Fibroblast of the aortic adventitia (primary cell): ENCODE measurements at regions not wholly inside any gene's neighbourhood (a gene's known extent, or its start where the extent isn't known, plus 50 kb on each side); places are given as distances from the start of the nearest gene placed in this dataset.
A peak's percentile ranks its signal among the peaks of the same experiment; 100 is the strongest.

Source experiments
- DNase-seq: peaks from one replicate; pipeline ENCODE4 v3.0.0-alpha.2; 2010; ENCODE audit warnings: low read depth
- H3K4me3 ChIP-seq: 2 replicates; pipeline ENCODE4 v1.5.1; 2011; ENCODE audit warnings: low read depth, mild to moderate bottlenecking, control low read depth, low read length, moderate library complexity
- TF ChIP-seq, protein P1 (sequence below): IDR thresholded peaks from 2 replicates; pipeline ENCODE4 v1.5.1; 2011; ENCODE audit warnings: mild to moderate bottlenecking, low read length, control low read depth, inconsistent platforms; ENCODE audit not compliant: insufficient read depth

DNA sequence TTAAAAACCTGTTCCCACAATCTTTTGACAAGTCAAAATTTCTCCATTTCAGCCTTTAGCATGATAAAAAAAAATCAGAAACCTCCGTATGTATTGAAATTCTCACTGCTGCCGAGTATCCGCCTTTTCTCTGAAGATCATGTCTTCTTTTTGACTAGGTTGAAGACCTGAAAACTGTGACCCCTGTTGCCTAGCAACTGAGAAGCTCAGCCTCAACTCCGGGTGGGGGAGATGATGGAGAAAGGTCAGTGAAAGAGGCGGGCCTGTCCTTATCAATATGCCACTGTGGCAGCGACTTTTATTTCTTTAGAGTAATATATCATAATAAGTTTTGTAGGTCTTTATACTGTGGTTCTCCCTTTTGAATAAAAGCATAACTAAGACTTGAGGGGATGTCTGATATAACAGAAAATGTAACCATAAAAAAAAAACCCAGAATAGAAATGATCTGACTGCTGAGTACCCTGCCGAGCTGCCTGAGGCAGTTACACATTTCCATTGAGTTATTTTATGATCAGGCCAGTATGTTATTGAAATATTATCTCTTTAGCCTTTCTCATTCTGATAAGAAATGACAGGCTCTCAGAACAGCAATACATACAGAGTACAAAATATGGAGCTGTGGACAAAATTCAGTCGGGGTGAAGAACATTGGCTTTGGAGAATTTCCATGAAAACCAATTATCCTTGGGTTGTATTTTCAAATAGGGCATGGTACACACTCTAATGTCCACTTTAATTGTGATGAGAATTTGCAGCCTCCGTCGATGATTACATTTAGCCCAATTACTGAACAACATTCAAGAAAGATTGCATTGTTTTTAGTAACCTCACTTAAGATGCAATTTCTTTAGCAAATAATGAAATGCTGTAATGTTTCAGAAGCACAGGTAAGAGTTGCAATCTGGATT, 136.7 kb upstream of the EEF1E1 start:
- no peak overlapping the region for H3K4me3 ChIP-seq
- TF ChIP-seq, protein P1, sequence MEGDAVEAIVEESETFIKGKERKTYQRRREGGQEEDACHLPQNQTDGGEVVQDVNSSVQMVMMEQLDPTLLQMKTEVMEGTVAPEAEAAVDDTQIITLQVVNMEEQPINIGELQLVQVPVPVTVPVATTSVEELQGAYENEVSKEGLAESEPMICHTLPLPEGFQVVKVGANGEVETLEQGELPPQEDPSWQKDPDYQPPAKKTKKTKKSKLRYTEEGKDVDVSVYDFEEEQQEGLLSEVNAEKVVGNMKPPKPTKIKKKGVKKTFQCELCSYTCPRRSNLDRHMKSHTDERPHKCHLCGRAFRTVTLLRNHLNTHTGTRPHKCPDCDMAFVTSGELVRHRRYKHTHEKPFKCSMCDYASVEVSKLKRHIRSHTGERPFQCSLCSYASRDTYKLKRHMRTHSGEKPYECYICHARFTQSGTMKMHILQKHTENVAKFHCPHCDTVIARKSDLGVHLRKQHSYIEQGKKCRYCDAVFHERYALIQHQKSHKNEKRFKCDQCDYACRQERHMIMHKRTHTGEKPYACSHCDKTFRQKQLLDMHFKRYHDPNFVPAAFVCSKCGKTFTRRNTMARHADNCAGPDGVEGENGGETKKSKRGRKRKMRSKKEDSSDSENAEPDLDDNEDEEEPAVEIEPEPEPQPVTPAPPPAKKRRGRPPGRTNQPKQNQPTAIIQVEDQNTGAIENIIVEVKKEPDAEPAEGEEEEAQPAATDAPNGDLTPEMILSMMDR: no peak
- DNase-seq: no peak

DNA sequence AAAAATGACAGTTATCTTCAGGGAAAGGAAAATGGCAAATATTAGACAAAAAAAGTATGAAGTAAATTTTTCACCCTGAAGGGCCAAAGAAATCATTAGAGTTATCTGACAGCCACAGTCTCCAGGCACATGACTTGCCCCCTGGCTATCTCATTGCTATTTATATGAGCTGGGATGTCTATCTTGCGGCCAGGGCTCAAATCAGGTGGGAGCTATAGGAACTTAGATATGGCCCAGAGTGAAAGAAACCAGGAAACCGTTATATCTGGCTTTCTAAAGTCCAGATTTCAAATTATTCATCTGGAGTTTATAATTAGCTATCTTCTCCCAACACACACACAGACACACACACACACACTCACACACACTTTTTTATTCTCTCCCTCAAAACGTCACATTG, 135.3 kb upstream of the EEF1E1 start:
- DNase-seq: no peak
- TF ChIP-seq, protein P1: no peak

DNA sequence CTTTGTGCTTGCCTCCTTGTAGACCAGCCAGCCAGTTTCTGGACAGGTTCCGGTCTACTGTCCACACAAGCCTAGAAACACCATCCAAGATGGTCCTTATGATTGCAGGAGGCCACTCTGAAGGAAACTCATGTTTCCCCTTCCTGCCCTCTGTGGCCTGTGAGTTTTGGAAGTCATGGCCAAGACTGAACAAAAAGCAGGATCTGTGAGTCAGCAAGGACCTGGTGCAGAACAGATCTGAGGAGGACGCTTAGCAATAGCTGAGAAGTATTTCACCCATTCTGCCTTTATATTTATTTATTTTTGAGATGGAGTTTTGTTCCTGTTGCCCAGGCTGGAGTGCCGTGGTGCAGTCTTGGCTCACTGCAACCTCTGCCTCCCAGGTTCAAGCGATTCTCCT, 134.6 kb upstream of the EEF1E1 start:
- TF ChIP-seq, protein P1: no peak
- DNase-seq: peak; percentile 21
- no peak overlapping the region for H3K4me3 ChIP-seq

More for the DNA sequence above, 135.3 kb upstream of the EEF1E1 start:
- H3K4me3 ChIP-seq: no peak overlapping the region

DNA sequence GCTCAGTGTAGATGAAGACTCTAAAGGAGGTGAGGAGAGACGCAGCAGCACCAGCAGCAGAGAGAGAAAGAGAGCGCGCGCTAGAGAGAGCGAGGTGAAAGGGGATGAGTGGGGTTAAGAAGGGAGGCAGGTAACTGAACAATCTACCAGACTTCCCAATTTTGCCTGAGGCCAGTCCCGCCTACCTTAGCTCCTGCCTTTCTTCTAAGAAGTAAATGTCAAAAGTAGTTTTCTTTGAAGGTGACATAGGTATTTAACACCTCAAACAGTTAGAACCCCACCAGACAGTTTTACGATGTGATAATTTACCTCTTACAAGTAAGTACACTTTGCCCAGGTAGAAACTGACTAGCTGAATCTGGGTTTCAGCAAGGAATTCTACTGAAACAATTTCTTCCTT, 132.0 kb upstream of the EEF1E1 start:
- DNase-seq: no peak
- no peak overlapping the region for H3K4me3 ChIP-seq
- TF ChIP-seq, protein P1: no peak

DNA sequence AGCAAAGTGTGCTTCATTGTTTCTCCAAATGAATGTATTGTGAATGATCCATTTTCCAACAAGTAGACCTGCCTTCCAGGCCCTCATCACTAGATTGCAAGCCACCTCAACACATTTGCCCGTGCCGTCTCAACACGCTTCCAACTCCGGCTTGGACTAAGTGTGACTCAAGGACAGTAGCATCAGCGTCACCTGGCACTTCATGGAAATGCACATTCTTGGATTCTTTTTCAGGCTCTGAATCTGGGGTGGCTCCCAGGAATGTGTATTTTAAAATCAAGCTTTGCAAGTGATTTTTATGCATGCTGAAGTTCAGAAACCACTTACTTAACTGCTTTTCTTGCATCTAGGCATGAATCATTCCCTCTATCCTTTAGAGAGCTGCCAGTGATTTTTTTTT, 129.6 kb upstream of the EEF1E1 start:
- no peak for DNase-seq
- TF ChIP-seq, protein P1: no peak
- H3K4me3 ChIP-seq: no peak overlapping the region

DNA sequence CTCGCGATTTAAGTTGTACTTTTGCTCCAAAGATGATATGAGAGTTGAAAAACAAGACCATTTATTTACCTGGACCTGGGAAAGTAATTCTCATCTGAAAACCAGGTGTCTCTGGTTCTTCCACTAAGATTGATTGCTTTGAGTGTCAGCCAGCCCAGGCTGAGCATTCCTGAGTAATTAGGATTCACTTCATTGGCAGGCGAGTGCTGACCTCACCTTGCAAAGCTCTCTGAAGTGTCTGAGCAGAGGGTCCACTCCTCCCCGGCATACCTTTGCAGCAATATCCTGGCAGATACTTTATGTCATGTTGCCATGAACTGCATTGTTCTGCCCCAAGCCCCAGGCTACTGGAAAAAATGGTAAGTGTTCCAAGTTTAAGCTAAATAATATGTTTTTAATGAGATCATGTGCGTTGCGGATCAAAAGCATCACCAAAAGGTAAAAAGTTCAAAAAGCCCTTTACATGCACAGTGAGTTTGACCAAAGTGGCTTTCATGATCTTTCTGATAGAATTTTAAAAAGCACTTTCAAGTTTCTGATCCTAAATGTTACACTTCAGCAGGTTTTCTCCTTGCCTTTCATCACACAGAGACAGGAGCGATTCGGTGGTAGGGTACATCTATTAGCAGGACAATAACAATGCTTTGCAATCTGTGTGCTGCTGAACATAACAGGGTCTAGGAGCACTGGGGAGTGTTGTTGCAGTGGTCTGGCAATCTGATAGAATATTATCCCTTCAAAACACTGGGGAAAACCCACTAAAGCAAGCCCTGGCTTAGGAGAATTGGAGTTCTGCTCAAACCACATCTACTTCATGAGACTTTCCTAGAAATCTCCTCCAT, 127.8 kb upstream of the EEF1E1 start:
- no peak overlapping the region for H3K4me3 ChIP-seq
- TF ChIP-seq, protein P1: no peak
- no peak for DNase-seq
